GM12891 (cell line): ENCODE measurements at regions not wholly inside any gene's neighbourhood (a gene's known extent, or its start where the extent isn't known, plus 50 kb on each side); places are given as distances from the start of the nearest gene placed in this dataset.

ENCODE experiments used
- POLR2A ChIP-seq: IDR thresholded peaks from 2 replicates; pipeline ENCODE4 v1.6.1; 2011; ENCODE audit warnings: low read depth, low read length, control low read depth
- POLR2AphosphoS5 ChIP-seq: IDR thresholded peaks from 2 replicates; pipeline ENCODE4 v1.6.1; 2011; ENCODE audit warnings: low read depth, low read length, control low read depth
- POU2F2 ChIP-seq: IDR thresholded peaks from 2 replicates; pipeline ENCODE4 v1.6.1; 2011; ENCODE audit warnings: low read depth, mild to moderate bottlenecking, control low read depth, low read length, moderate library complexity
- SPI1 ChIP-seq: IDR thresholded peaks from 2 replicates; pipeline ENCODE4 v1.6.1; 2011; ENCODE audit warnings: low read depth, low read length, control low read depth
- TAF1 ChIP-seq: IDR thresholded peaks from 2 replicates; pipeline ENCODE4 v1.6.1; 2011; ENCODE audit warnings: low read depth, low read length, control low read depth

DNA sequence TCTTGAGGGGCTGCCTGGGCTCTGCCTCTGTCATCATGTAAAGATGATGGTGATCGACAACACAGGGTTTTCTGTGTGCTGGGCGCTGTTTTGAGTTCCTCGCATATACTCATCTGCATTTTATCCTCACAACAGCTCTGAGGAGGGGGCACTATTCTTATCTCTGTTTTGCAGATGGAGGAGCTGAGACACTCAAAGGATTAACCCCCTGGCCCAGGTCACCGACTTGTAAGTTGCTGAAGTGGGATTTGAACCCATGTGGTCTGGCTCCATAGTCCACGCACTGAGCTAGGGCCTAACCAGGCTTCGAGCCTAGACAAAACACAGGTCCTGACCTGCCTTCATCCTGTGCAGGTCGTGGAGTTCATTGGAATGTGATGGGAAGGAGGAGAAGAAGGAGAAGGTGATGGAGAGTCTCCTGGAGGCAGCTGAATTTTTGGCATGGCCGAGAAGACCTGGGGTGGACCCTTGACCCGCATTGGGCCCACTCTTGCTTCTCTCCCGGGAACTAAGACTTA, 140.0 kb downstream of the ASCL4 start:
- TF ChIP-seq POLR2A = no peak
- TF ChIP-seq POLR2AphosphoS5 = no peak
- TF ChIP-seq POU2F2 = no peak
- no peak for TF ChIP-seq TAF1
- TF ChIP-seq SPI1 = no peak
